GM21526 (cell line): ENCODE measurements at regions not wholly inside any gene's neighbourhood (a gene's known extent, or its start where the extent isn't known, plus 50 kb on each side); places are given as distances from the start of the nearest gene placed in this dataset.

Source experiments
- ATAC-seq: cut with Tn5 transposase; IDR thresholded peaks from one replicate; pipeline ENCODE4 v1.9.1; 2021; ENCODE audit warnings: moderate library complexity; ENCODE audit not compliant: unreplicated experiment, low FRiP score

DNA sequence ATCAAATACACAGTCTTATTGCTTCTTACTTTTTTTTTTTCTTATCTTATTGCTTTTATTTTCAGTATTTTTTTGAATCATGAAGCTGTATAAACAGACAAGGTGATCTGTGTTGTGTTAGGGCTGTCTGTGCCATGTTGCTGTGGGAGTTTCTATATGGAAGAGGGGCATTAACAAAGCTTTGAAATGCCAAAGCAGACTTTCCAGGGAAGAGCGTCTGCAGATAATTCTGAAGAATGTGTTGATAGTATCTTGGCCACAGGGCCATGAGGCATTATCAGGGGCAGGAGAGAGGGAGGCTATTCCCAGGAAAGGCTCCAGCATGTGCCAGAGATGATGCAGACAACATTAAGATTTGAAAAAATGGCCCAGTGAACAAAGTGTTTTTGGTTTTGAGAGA is 354.5 kb downstream of the UTRN start:
- no peak for ATAC-seq

DNA sequence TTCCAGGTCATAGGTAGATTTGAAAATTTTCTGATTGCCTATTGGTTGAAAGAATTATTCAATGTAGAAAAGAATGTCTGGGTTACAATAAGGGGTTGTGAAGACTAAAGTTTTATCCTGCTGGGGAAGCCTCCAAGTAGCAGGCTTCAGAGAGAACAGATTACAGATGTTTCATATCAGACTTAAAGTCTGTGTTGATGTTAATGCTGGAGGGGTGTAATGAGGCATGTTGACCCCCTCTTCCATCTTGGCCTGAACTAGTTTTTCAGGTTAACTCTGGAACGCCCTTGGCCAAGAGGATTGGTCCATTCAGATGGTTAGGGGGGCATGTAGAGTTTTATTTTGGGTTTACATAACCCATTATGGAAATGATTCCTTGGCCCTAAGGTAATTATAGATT is 356.2 kb downstream of the UTRN start:
- no peak for ATAC-seq

DNA sequence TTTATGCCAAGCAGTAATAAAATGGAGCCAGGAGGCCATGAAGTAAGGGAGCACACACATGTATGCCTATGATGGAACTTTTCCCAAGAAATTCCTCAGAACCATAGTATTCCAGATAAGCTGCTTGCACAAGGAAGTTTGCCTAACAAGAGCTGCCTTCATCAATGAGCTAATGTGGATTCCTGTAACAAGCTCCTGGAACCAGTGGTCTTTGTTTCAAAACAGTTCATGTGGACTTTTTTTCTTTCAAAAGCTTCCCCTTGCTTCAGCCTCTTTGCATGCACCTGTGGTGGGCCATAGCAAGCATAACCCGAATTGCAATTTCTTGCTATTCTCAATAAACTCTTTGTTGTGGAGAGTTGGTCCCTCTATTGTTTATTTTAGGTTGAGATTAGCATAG is 359.6 kb downstream of the UTRN start:
- ATAC-seq, result no peak

DNA sequence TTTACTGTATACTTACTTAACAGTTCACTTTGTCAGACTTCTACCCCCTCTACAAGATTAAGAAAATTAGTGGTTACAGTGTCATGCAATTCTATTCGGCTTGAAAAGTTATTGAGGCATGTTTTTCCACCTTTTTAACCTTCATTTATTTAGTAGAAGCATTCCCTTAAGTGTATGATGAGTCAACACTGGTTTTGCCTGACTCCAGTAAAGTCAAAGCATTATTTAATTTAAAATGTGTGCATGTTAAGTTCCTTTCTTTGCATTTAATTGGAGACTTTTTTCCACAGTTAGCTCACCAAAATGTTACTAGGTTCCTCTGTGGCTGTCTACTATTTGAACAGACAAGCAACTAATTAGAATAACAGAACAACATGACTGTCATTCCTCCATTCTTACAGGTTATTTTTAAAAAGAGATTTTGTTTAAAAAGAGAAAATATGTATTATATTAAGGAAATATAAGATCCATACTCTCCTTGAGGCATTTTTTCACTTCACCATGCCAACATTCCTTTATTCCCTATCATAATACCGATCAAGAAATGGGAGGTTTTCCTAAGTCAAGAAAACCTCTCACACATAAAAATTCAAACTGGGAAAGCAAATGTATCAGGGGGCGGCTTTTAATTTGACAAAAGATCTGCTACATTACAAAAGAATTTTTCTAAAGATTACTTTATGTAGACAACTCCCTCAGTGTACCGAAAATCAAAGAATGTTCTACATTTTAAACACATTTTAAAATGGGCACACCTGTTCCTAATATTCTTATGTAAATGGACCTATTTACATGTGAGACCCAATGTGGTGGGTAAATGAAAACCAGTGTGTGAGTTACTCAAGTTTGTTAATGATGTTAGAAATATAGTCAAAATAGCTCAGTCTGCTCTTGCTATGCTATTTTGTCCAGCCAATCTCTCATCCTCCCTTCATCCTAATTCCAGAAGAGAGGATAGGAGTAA is 361.2 kb downstream of the UTRN start:
- ATAC-seq, result no peak

DNA sequence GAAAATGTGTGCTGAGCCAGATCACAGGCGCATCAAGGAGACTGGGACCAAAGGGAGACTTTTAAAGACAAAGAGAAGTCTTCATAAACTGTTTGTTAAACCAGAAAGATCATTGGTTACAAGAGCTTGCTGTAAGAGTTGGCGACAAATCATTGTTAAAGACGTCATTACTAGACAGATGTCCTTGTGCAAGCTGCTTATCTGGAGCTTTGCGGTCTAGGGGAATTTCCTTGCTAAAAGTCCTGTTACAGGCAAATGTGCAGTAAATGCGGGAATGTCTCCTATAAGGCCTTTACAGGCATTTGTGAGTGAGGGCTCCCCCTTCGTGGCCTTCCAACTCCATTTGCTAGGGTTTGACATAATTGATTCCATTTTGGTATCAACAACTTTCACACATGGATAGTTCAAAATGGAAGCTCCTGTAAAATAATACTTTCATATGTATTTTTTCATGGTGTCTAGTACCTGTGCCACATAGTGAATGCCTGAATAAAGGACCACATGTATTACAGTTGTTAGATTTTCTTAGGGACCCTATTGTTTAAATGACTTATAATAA is 362.4 kb downstream of the UTRN start:
- ATAC-seq, result no peak

DNA sequence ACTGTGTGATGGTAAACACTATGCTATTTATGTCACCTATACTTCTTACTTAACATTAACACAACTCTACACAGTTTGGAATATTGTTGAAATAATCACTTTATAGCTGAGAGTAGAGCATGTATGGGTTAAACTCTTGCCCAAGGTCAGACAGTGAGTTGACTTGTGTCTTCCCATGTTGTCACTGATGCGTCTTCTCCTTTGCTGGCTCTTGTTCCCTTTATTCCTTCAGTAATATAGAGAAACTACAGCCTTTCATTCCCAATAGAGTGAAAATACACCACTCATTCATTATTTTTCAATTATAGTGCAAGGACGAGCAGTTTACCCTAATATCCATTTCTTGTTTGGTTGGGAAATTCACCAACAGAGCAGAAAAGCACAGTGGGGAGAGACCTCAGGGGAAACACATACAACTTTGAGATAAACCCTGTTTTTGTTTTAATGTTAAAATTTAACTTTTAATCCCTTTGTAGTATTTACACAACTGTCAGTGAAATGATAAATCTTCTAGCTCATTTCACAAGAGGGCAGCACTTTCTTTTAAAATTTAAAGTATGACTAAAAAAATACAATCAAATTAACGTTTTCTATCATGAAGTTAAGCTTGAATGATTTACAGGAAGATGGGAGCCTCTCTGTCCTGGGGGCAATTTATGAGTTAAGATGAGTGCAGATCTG is 363.0 kb downstream of the UTRN start:
- no peak for ATAC-seq

DNA sequence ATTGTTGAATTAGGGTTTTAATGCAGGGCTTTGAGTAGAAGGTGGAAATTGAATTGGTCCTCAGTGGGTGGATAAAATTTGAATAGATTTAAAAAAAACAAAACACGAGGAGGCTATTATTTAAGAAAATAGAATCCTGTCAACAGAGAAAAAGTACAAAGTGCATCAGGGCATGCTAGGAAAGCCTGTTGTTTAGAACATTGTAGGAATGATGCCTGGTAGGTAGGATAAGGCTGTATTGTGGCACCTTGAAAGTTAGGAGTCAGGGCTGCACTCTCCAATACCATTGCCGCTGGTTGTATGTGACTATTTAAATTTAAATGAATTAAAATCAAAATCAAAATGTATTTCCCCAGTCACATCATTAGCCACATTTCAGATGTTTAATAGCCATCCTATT is 363.9 kb downstream of the UTRN start:
- ATAC-seq, result no peak

DNA sequence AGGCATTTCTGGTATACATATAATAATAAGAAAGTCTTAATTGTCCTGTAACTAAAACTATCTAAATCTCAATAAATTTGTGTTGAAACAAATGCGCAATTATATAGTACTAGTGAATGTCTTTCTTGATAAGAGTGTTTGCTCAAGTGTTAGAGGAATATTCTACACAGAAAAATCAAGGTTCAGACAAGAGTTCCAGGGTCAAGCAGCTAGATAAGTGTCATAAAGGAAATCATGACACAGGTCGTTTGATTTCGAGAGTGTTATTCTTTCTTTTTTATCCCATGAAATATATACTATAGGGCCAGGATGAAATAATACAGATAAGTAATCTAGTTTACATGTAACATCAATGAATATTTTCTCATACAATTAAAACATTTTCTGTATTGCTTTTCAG is 366.1 kb downstream of the UTRN start:
- ATAC-seq, result no peak

DNA sequence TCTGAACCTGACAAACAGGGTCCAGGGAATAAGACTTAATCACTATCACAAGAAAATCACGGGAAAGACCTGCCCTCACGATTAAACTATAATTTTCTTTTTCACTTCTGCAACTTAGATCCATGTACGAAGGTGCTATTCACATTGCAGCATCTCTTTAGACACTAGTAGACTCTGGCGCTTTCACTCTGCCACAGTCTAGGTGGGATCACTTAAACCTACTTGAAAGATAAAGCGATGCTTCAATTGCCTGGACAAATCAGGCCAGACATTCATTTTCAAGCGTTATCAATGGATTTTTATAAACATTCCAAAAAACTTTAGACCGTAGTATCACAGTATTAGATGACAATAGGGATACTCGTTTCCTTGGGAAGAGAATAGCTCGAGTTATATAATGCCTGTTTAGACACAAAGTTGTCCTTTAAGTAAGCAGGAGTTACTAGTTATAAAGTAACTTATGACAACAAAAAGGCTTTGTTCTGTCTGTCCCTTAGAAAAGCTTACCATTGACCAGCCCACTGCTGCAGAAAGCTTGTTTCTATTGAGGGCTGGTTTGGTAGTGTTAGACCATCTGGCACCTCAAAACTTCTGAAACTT is 367.3 kb downstream of the UTRN start:
- ATAC-seq, result no peak

DNA sequence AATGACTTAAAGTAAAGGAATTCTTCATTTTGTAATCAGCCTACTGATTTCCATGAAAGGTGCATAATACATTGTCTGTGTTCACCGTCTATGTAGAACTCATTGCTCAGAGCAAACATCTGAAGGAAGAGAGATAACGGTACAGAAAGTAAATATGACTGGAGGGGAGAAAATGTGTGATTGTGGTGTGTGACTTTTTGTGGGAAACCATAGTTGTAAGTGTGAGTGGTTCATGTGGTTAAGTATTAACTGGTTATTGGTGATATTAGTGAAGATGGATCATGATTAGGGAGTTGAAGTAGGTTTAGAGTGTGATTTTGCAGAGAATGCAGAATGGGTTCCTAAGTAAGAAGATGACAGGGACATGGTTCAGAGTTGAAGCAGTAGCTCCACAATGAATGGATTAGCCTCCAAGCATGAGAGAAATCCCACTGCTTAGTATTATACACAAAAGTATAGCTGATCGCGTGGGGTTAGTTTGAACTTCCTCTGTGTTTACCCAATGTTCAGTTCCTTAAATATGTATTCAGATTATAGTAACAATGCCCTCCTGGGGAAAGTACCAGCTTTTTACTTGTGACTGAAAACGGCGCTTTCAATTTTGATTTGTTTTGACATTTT is 368.9 kb downstream of the UTRN start:
- peak; percentile 72 for ATAC-seq

DNA sequence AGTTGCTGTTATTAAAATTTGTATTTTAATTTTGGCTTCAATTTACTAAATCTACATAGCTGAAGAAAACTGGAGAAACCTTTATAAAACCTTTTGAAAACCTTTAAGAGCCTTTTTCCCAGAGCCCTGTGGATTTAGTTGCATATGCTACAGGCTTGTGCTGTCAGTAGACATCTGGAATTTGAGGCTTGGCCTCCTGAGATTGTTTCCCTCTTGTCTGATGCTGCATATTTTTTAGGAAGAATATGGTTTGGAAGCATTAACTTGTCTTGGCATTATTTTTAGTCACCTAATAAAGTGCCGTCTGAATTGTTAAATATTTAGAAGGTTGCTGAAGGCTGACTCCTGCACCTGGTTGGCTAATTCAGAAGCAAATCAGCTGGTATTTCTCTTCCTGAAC is 369.4 kb downstream of the UTRN start:
- no peak for ATAC-seq

DNA sequence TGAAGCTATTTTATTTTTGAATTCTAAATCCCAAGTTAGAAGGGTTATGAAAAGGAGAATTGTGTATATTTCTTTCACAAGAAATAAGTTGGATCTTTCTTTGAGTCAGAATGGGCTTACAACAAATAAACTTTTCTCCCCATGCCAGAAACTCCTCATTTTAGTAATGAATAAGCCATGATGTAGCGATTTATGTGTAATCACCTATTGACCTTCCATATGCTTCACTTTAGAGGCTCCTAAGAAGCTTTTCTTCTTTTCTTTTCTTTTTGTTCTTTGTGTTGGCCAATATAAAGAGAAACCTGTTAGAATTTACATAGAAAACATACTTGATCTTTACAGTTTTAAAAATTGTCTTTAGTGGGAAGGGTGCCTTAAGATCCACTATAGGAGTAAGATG is 370.2 kb downstream of the UTRN start:
- no peak for ATAC-seq

DNA sequence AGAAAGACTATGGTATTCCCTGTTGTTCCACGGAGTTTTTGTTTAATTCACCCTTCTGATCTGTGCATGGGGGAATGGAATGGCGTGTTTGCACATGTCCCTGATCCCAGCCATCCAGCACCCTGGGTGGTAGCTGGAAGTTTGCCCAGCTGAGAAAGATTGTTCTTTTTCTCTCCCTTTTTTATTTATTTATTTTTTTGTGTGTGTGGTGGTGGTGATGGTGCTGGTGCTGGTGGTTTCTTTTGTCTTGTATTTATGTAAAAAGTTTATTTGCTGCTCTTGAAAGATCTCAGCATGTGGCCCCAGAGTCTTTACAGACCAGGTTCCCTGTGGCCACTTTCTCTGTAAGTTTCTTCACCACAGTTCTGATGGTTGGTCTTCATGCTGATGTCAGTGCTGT is 372.6 kb downstream of the UTRN start:
- no peak for ATAC-seq

DNA sequence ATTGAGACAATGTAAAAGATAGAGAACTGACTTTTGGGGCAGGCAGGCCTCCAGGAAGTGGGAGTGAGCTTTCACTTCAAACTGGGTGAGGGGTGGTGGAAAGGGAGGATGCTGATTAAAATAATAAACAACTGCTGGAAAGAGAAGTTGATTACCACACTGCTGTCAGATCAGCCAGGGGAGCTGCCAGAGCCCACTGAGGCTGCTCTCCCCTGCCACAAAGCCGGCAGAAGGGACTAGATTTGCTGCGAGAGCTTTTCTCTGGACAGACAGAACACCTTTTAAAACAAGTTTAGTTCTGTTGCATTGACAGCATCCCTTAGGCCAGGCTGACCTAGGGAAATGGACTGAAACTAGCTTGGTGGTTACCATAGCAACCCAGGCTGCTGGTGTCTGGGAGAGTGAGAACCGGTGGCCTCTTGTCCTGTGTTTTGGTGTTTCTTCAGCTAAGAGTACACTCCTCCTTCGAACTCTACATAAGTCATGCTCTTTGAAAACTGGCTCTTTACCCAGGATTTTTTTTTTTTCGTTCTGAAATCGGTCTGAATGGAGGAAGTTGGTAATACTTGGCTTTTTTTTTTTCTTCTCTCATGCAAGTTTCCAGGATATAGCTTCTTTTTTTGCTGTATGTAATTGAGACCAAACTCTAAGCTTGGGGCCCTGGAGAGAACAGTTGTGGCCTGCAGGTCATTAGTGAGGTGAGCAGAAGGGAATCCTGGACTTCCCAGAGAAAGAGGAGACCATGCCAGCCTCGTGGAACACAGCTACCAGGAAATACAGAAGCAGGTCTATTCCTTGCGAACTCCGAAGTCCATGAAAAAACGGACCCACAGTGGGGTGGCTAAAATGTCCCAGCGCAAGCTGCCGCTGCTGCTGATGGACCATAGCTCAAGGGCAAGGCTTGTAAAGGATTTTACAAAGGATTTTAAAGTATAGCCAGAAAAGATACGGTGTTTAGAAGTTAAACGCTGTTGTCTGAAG is 374.4 kb downstream of the UTRN start:
- no peak for ATAC-seq

DNA sequence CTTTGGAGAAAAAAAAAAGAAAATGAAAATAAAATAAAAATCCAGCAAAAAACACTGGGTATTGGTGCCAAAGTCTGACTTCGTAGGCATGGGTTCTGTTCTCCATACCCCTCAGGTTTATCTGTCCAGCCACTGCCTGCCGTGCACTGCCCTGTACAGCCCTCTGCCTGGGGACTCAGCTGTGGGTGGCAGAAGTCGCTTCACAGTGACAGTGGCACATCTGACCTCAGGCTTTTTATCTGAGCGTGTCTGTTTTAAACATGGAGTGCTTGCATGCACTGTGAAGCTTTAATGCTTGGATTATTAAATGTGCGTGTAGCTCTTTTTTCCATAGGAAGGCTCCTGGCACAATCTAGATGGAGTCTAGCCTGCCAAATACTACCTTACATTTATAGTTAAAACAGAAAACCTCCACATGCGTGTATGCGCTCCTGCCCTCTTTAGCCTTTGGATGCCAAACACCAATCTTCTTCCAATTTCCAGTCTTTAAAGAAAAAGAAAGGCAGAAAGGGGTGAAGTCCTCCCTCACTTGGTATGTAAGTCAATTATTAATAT is 375.5 kb downstream of the UTRN start:
- ATAC-seq, result no peak

DNA sequence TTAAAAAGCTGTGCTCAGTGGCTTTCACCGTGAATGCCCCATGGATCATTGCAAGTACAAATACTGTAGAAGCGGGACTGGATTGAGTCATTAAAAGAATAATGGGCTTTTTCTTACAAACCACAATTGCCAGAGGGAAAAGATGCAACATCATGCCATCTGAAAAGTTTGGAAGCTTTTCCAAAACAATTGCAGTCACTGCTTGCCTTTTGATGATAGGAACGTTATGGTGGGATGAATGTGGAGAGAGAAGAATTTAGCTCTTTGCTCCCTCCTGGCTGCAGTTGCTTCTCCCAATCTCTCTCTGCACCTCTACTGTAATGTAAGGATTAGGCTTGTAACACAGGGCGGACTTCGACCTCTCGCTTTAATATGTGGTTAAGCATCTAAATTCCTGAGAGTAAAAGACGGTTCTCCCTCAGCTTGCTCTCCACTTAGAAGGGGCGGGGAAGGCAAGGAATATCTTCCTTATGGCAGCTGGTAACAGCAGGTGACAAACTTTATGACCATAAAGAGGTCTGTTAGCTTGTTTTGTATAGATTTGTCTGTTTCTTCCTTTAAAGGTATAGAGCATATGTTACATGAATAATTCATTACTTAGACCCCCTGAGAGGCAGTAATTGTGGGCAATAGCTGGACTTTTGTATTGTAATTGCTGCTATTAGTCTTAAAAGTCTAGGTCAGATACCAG is 376.1 kb downstream of the UTRN start:
- no peak for ATAC-seq

DNA sequence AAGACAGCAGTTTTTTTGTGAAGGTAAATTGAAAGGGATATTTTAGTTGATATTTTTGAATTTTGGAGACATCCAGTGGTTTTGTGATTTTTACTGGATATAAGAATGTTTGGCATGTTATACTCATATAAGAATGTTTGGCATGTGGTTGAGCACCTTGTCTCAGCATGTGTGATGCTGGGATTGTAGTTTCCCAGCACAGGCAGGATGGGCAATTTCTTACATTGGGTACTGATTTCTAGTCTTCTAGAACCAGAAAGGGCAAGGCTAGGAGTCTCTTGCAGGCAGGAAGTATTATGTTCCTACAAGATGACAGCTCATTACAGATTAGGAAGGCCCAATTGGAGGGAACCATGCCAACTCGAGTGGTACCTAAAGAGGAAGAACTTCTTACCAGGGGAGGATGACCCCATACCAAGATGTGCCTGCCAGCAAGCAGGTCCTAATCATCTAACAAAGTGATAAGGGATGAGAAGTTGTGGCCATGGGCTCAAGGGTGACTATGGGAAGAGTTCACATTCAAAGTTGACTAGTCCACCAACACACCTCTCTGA is 377.8 kb downstream of the UTRN start:
- ATAC-seq, result no peak

DNA sequence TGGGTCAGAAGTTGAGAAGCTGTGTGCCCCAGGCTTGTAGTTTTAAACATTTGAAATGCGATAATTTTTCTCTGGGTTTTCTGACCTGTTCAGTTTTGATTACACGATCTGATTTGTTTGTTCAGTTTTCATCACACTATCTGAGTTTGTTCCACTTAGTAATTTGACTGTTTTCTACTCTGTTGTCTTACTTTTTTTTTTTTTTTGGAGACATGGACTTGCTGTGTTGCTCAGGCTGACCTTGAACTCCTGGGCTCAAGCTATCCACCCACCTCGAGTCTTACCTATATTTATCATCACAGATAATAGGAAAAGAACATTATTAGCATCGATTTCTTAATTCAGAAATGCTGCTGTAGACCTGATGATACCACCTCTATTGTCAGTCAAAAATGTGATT is 379.1 kb downstream of the UTRN start:
- no peak for ATAC-seq
